Head of caudate nucleus (tissue), 42 donors: ENCODE measurements at regions not wholly inside any gene's neighbourhood (a gene's known extent, or its start where the extent isn't known, plus 50 kb on each side); places are given as distances from the start of the nearest gene placed in this dataset.

Experiments used
- DNase-seq, 42 donors: peaks; one replicate each; pipeline versions ENCODE4 v3.0.0 to v3.0.0-alpha.2; 2020 to 2021; ENCODE audit warnings: mixed read lengths in 7 of 42
- intact Hi-C: fragments of 100-400 bp; cut with DNase I; formaldehyde crosslinking; loops from one replicate; pipeline ENCODE4 v1.15.0; 2022

- intact Hi-C loops: no loop called here
Observed at GRCh38 chr5:166535641-166536040, 1755.8 kb upstream of the WWC1 start.

DNA sequence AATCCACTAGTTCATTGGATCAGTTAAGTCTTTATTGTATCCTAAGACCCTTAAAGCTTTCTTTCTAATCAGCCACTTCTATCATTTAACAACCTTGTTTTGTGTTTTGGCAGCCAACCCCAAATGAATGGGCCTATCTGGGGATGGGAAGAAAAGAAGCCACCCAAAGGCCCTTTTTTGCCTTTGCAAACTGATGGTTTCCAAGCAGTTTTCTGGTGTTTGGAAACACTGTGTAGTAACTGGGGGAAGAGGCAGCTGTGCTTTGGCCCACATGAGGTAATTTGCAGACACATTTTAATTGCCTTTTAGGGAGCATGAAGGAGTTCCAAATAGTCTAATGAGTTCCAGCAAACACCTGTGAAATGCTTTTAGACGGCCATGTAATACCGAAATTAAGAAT lies 1751.3 kb upstream of the WWC1 start:
- DNase-seq: no peak
- intact Hi-C loops: no loop called here

More at GRCh38 chr5:166535641-166536040, 1755.8 kb upstream of the WWC1 start:
- no peak for DNase-seq

DNA sequence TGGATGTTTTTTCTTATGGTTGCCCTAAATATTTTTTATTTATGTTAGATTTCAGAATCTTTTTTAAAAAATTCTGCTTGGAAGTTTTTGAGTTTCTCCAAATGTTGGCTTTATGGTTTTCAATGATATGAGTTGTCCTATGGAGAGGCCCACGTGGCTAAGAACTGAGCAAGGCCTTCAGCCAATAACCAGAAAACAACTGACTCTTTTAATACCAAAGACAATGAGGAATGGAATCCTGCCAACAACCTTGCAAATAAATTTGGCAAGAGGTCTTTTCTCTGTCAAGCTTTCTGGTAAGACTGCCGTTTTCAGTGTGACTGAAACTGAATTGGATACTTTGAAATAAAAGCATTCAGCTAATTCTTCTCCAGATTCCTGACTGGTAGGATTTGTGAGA lies 1740.1 kb upstream of the WWC1 start:
- DNase-seq: peak in 26 of 42 donors; percentile 9 to 71 (median 25)
- intact Hi-C loops: no loop called here

DNA sequence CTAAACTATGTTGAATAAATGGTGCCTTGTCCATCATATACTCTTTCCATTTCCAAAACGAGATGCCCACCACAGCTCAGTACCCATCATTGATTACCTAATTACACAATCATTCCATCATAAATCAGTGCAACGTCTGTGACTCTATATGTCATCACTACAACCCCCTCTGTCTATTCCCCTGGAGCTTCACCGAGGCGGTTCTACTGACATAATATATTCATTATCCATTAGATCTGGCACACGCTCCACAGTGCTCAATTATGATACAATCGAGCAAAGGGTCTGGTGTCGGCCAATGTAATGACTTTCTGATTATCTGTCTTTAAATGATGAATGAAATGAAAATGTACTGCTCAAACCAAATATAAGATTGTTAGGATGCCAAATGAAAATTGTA lies 1737.7 kb upstream of the WWC1 start:
- DNase-seq: no peak
- intact Hi-C loops: no loop called here

DNA sequence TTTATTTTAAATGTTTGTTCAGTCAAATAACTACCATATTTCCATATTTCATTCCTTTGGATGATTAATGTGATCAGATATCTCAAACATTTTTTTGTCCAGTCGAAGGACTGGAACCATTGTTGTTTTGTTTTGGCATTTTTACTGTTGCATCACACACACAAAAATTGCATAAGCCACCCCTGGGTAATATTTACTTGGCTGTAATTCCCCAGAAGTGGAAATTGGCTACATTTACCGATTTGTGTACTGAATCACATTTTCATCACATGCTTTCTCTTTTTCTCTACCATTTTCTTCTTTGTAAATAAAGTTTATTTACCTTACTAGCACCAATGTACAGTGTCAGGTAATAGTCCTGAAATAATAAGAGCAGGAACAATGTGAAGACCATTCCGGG lies 1729.7 kb upstream of the WWC1 start:
- DNase-seq: no peak
- intact Hi-C loops: no loop called here

GRCh38 chr5:166562246-166562645 lies 1729.2 kb upstream of the WWC1 start:
- DNase-seq: no peak
- intact Hi-C loops: no loop called here

DNA sequence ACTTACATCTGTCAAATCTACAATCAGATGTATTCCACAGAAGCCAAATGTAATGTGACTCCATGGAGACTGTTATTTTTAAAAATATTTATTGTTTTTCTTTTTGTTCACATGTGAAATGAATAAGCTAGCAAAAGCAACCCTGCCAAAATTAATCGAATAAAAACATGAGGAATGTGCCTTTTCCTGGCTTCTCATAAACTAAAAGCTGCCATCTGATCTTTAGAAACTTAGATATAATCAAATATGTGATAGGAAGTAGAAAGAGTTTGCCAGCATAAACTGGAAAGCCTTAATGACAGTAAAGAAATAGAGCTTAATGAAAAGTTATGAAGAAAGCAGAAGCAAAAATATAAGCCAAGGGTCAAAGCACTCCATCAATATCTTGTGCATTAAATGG lies 1724.7 kb upstream of the WWC1 start:
- intact Hi-C loops: no loop called here
- DNase-seq: no peak

- intact Hi-C loops: no loop called here
- DNase-seq: no peak
Observed at GRCh38 chr5:166570865-166571264, 1720.6 kb upstream of the WWC1 start.

GRCh38 chr5:166571668-166572067 lies 1719.8 kb upstream of the WWC1 start:
- intact Hi-C loops: no loop called here
- DNase-seq: no peak

DNA sequence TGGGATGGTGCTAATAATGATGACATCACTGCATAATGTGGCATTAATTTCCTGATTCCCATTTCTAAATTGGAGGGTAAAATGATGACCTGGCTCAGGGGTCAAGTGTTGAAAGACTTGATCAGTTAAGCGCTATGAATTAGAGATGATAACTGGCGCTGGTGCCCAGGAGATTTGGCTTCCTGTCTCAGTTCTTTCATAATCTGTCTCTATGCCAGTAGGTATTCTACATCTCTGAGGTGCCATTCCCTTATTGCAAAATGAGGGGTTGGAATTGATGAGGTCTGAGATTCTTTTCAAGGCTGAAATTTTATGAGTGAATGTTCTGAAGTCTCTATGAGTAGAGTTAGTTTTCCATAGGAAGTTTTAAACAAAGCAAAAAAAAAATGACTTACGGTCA lies 1715.1 kb upstream of the WWC1 start:
- intact Hi-C loops: no loop called here

DNA sequence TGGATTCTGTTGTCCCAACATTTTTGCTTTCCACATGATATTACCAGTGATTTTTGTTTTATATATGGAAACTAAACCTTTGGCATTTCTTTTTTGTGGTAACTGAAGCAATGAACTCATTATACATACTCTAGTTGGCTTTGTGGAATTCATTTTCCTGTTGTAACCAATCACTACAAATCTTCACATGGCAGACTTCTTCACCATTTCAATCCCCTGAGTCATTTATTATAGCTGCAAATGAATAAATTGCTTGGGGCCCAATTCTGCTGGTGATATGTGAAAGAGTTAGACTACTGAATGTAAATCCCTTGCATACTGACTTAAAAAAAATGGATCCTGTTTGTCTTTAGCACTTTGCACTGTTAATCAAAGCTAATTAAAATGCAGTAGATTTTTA lies 1709.6 kb upstream of the WWC1 start:
- intact Hi-C loops: no loop called here
- no peak for DNase-seq

More for the DNA sequence above, 1715.1 kb upstream of the WWC1 start:
- DNase-seq: no peak

GRCh38 chr5:166582416-166582815 lies 1709.0 kb upstream of the WWC1 start:
- DNase-seq: no peak
- intact Hi-C loops: no loop called here

GRCh38 chr5:166594567-166594966 lies 1696.9 kb upstream of the WWC1 start:
- no peak for DNase-seq
- intact Hi-C loops: no loop called here

DNA sequence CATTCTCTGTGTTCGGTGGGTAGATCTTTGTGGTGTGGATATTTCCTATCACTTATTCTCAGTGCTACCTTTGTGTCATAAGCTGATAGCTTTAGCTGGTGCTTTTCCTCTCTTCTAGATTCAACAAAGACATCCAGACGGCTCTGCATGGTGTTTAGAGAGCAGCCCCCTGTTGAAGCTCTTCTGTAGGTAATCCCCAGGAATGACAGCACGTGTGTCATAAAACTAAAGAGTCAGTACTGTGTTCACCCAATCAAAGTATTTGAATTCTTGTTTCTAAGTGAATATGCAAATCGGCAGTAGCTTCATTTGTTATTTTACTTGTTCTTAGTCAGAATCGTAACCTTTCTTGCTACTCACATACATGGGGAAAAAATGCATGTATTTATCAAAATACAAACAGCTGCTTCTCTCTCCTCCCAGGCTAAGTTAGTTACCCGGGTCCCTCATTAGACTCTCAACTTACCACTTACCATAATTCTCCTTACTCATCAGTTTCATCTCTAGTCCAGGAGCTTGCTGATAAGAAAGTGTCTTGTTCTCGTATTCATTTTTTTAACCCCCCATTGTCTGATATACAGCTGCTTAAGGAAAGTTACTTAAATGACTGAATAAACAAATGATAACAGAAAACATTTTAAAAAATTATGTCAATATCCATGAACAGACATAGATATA lies 1696.0 kb upstream of the WWC1 start:
- intact Hi-C loops: no loop called here
- DNase-seq: no peak

GRCh38 chr5:166596043-166596442 lies 1695.4 kb upstream of the WWC1 start:
- intact Hi-C loops: no loop called here
- DNase-seq: no peak

GRCh38 chr5:166602271-166602670 lies 1689.2 kb upstream of the WWC1 start:
- DNase-seq: no peak
- intact Hi-C loops: no loop called here

DNA sequence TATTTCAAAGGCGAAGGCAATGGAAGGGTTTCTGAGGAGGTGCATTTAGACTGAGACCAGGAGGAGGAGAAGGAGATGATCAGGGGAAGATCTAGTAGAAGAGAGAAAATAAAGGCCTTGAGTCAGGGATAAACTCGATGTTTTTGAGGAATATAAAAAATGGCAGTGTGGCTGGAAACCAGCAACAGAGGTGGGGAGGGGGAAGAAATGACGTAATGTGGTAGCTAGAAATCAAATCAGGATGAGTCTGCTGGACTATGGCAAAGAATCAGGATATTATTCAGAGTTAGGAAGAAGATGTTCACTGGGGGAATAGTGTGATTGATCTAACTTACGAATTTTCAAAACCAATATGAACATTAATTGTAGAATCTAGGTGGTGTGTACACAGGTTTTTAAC lies 1673.9 kb upstream of the WWC1 start:
- DNase-seq: no peak
- intact Hi-C loops: no loop called here

- DNase-seq: no peak
- intact Hi-C loops: no loop called here
Observed at GRCh38 chr5:166618526-166618925, 1672.9 kb upstream of the WWC1 start.

GRCh38 chr5:166624573-166624972 lies 1666.9 kb upstream of the WWC1 start:
- DNase-seq: no peak
- intact Hi-C loops: no loop called here

DNA sequence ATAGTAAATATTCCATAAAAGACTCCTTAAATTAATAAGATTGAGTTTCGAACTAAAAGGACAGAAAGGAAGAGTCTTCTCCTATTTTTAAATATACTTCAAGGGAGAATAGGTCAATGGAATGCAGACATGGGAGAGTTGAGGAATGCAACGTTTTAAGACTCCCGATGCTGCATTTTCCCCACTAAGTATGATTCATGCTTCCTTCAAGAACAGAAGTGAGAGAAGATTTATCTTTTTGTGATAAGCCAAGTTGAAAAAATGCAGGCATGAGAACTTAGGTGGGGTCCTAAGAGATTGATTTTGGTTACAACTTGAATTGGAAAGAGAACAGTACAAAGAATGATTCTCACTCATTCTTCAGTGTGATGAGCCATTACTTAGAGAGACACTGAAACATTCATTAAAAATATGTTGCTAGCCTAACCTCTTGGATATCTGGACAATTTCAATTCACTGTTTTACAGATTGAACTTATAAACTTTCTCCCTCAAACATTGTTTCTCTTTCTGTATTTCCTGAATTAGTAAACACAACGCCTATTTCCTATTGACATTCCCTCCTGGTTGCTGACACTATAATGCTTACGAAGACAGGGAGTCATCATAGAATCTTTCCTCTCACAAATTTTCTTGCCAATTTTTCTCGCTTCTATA lies 1666.1 kb upstream of the WWC1 start:
- DNase-seq: no peak
- intact Hi-C loops: no loop called here

DNA sequence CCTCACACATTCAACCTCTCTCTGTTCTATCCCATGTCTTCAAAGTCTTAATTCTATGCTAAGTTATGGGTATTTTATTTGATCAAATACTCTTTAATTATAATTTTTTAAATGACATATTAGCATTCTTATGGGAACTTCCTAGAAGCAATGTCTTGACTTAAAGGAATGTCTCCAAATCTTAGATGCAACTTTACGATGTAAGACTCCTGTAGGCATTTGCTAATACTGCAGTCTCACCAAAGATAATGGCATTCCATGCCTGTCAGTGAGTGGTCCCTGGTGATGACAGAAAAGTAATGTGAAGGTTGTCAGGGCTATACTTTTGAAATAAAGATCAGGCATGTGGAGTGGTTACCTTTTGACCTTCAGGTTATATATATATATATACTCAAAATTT lies 1654.2 kb upstream of the WWC1 start:
- intact Hi-C loops: no loop called here

More for the DNA sequence above, 1654.2 kb upstream of the WWC1 start:
- no peak for DNase-seq
